GM21367 (cell line): ENCODE measurements at regions not wholly inside any gene's neighbourhood (a gene's known extent, or its start where the extent isn't known, plus 50 kb on each side); places are given as distances from the start of the nearest gene placed in this dataset.

Source experiments
- ATAC-seq: cut with Tn5 transposase; IDR thresholded peaks from one replicate; pipeline ENCODE4 v1.9.1; 2021; ENCODE audit not compliant: unreplicated experiment

- ATAC-seq: no peak
These were observed 180.0 kb downstream of the TBXT start for GRCh38 chr6:165987483-165988301.

GRCh38 chr6:165986914-165987482, 180.7 kb downstream of the TBXT start:
- no peak for ATAC-seq

- ATAC-seq: no peak
These were observed 181.2 kb downstream of the TBXT start for GRCh38 chr6:165986311-165986913.

- no peak for ATAC-seq
These were observed 181.8 kb downstream of the TBXT start for GRCh38 chr6:165985806-165986299.

GRCh38 chr6:165985281-165985805, 182.3 kb downstream of the TBXT start:
- ATAC-seq: no peak

- ATAC-seq: no peak
These were observed 182.8 kb downstream of the TBXT start for GRCh38 chr6:165984729-165985275.

GRCh38 chr6:165983112-165984072, 184.3 kb downstream of the TBXT start:
- ATAC-seq: no peak

GRCh38 chr6:165978476-165978875, 189.2 kb downstream of the TBXT start:
- no peak for ATAC-seq

- ATAC-seq: no peak
These were observed 191.0 kb downstream of the TBXT start for GRCh38 chr6:165976684-165977083.

- no peak for ATAC-seq
These were observed 192.8 kb downstream of the TBXT start for GRCh38 chr6:165974817-165975216.

GRCh38 chr6:165973473-165973872, 194.2 kb downstream of the TBXT start:
- ATAC-seq: no peak

GRCh38 chr6:165972139-165972802, 195.4 kb downstream of the TBXT start:
- no peak for ATAC-seq

GRCh38 chr6:165971202-165971601, 196.4 kb downstream of the TBXT start:
- ATAC-seq: no peak

GRCh38 chr6:165970001-165970400, 197.7 kb downstream of the TBXT start:
- no peak for ATAC-seq

- ATAC-seq: no peak
These were observed 198.5 kb downstream of the TBXT start for GRCh38 chr6:165969184-165969583.

GRCh38 chr6:165968408-165968807, 199.2 kb downstream of the TBXT start:
- ATAC-seq: no peak

GRCh38 chr6:165967810-165968407, 199.7 kb downstream of the TBXT start:
- no peak for ATAC-seq

GRCh38 chr6:165963750-165964149, 203.9 kb downstream of the TBXT start:
- no peak for ATAC-seq

GRCh38 chr6:165962366-165962765, 205.3 kb downstream of the TBXT start:
- ATAC-seq: no peak
